NCI-H1436 treated with DMSO at 0.1 percent for 48 hours (cell line): ENCODE measurements at regions not wholly inside any gene's neighbourhood (a gene's known extent, or its start where the extent isn't known, plus 50 kb on each side); places are given as distances from the start of the nearest gene placed in this dataset.
"Not testable (repeated sequence)": the region's sequence is repeated elsewhere in the genome, so short reads cannot be mapped to it uniquely, and the experiment has no call there.

Experiments
- DNase-seq: peaks from one replicate; lab custom pipeline; 2025; lab: John Stamatoyannopoulos, UW

DNA sequence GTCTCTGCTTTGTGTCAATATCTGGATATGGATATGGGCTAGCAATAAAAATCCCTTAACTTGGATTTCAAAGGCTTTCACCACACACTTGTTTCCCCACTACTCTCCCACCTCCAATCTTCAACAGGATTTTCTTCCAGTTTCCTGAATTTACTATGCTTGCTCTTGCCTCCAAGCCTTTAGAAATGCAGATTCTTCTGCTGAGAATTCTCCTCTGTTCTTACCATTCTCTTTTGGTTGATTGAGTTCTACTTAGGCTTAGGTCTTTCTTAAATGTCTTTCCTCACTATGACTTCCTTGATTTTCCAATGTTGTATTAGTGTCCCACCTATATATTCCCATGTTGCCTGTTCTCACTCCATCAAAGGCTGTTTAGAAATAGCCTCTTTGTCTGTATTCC lies 1502.4 kb upstream of the TENM4 start:
- no peak for DNase-seq

DNA sequence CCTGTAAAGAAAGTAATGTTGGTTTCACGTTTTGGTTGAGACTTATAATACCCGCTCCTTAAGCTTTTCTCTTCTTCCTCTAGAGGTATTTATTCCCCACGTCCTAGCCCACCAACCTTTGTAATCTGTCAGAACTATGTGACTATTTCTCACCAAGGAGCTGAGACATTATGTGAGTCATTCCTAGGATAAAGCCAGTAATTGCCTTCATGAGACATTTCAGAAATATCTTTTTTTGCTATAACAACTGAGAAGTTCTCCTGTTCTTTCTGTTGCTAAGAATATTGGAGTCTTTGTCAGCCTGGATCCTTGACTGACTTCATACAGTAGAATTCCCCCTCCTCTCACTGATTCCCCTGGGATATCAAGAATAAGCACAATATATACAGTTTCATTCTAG lies 1497.0 kb upstream of the TENM4 start:
- DNase-seq: no peak

GRCh38 chr11:80930038-80930437 lies 1489.2 kb upstream of the TENM4 start:
- no peak for DNase-seq

DNA sequence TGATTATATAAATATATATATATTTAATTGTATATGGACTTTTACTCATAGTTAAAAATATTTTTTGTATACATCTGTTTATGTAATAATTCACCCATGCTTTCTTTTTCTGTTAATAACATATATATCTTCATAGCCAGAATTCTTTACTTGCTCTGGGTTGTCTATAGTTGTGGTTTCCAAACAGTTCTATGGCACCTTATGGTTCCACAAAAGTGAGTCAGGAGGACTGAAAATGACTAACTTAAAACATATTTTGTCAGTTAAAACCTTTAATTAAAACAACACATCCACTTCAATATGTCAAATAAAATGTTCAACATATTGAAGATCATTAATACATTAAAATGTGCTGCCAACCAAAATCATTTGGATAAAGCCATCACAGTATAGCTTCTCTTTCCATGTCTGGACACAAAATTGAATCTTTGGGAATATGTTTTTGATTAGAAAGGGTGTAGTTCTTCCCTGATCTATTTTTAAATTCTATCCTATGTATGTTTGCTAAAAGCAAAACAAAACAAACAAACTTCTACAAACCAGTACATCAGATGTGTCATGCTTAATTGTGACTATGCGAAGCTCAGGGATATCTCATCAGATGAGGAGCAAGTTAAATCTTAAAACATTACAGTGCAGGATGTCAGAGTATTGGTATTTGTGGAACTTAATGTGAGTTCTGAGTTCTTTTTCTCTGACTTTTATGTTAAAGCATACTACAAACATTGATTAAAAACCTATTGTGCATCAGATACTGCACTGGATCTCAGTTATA lies 1488.4 kb upstream of the TENM4 start:
- DNase-seq: no peak

DNA sequence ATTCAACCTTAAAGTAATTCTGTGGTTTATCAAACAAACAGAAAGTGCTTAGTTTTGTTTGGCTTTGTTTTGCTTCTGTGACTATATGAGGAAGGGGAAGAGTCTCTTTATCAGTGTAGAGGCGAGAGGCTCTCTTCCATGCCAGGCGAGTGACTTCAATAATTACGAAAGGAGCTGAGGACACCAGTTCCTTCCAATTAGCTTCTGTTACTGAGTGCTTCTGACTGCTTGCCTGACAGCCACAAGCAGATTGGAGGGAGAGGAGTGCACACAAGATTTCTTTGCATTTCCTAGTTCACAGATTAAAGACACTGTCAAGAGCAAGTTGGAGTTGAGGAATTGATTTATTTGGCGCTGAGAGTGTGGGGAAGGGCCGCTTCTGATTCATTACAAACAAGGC lies 1484.5 kb upstream of the TENM4 start:
- DNase-seq: no peak

GRCh38 chr11:80921310-80921709 lies 1480.5 kb upstream of the TENM4 start:
- not testable (repeated sequence) for DNase-seq

DNA sequence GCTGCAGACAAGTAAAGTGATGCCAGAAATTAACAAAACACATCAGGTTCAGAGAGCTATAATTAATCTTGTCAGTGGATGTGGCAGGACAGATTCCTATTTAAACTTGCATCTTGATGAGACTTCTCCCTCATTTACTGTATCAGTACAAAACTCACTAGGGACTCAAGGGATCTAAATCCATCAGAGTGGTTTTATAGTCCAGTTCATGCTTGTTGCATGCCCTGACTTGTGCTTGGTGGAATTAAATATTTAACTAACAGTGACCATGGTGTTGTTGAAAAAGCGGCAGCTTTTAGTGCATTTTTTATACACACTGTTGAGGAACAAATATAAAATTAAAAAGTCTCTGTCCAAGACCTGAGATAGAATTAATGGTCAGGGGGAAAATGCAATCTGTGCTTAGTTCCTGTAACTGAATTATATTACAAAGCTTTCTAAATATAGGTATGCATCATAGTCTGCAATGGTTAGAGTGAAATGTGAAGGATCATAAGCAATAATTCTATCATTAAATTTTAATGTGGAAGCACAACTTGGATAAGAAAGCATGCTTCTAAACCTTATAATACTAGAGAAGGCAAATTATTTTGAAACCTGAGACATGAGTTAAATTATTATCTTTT lies 1475.5 kb upstream of the TENM4 start:
- DNase-seq: no peak

- DNase-seq: no peak
Measured at GRCh38 chr11:80914311-80914710, 1473.5 kb upstream of the TENM4 start.

DNA sequence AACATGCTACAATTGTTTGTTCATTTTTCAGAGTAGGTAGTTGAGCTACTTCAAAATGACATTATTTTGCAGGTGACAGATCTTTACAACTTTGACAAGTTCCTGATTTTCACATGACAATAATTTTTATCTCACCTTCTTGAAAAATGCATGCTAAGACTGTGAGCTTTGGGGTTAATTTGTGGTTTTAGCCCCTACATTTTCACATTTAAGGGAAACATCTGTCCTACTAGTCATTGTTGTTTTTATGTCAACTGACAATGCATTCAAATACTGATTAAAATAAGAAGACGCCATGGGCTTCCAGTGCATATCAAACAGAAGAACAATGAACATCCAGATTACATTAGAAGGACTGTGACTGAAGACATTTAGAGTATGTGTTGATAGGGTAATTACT lies 1470.8 kb upstream of the TENM4 start:
- no peak for DNase-seq

DNA sequence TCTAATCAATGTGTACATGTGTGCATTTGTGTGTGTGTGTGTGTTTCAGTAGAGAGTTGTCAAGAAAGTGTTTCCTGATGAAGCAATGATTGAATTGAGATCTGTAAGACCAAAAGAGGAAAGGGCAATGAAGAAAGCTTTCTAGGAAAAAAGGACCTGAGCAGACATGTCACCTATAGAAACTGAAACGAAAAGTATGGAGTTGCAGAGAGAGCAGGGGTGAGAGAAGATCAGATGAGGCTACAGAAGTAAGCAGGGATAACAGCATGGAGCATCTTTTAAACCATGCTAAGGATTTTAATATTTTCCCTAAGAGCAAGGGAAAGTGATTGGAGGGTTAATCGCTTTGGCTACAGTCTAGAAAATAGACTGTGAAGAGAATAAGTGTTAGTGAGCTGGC lies 1459.4 kb upstream of the TENM4 start:
- DNase-seq: no peak

- no peak for DNase-seq
Measured at GRCh38 chr11:80899381-80899780, 1458.6 kb upstream of the TENM4 start.

DNA sequence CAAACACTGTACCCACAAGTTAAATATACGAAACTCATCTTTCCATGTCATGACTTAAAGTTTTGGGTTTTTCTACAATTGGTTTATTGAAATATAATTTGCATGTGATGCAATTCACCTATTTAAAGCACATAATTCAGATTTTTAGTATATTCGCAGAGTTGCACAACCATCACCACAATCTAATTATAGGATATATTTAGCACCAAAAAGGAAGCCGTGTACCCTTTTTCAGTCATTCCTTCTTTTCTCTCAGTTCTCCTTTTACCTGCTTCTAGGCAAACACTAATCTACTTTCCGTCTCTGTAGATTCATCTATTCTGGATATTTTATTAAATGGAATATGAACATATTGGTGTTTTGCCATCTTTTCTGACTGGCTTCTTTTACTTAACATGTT lies 1458.1 kb upstream of the TENM4 start:
- no peak for DNase-seq

- no peak for DNase-seq
Measured at GRCh38 chr11:80886684-80887083, 1445.9 kb upstream of the TENM4 start.

GRCh38 chr11:80873310-80873999 lies 1432.6 kb upstream of the TENM4 start:
- DNase-seq: no peak

DNA sequence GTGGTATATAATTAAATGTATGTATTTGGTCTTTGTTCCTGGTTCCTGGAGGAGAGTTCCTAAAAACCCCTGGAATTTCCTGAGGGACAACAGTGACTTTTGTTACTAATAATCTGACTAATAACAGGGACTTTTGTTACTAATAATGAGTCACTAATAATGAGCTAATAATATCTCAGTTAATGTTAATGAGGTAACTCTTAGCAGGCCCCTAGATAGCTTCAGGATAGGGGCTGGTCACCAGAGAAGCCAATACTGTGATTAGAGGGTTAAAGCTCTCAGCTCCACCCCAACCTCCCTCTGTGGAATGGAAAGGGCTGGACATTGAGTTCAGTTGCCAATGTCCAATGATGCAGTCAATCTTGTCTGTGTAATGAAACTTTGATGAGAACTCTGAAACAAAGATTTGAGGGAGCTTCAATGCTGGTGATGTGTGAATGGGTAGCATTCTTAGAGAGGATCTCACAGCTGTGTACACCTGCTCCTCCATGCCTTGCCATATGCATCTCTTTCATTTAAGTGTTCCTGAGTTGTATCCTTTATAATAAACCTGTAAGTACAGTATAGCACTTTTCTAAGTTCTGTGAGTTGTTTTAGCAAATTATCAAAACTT lies 1431.4 kb upstream of the TENM4 start:
- no peak for DNase-seq

GRCh38 chr11:80868831-80869230 lies 1428.0 kb upstream of the TENM4 start:
- DNase-seq: no peak

DNA sequence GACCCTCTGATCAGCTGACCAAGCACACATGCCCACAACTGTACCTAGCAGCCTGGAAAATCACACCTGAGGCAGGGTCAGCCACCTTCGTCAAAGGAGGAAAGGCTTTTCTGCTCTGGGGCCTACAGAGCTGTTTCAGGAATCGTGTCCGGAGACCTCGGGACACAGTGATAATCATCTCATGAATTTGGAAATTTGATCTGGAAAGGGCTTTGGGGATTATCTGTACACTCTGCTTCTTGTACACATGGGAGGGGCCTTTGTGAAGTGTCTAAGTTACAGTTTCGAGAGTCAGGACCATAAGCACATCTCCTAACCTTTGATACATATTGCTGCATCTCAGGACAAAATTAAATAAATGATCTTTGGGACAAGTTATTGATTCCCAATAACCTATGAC lies 1421.2 kb upstream of the TENM4 start:
- DNase-seq: no peak

DNA sequence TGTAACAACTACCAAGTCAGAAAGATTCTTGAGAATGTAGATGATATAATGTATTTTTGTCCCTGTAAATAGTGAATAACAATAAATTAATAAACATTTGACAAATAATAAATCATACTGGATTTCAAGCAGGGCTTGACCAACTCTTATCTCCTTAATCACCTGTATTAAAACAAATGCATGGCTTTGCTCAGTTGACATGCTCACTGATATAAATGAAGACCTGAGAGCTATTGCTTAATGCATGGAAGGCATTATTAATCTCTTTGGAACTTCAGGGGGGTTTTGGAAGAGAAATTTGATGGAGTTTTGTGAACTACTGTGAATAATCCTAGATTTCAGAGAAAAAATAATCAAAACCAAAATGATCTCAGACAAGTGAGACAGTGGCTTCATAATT lies 1420.4 kb upstream of the TENM4 start:
- DNase-seq: no peak

DNA sequence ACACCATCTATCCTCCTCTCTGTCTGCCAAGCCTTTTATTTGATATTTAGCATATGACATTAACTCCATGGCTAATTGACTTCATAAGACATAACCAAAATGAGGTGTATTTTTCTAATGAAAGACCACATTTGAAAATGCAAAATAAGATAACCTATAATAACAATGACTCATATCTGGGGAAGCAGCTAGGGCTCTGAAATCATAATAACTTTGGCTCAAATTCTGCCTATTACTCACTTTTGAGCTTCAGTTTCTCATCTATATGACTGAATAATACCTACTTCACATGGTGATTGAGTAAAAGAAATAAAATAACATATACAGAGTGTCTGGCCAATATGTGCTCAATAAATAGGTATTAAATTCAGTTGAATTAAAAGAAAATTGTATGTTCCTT lies 1419.8 kb upstream of the TENM4 start:
- no peak for DNase-seq

DNA sequence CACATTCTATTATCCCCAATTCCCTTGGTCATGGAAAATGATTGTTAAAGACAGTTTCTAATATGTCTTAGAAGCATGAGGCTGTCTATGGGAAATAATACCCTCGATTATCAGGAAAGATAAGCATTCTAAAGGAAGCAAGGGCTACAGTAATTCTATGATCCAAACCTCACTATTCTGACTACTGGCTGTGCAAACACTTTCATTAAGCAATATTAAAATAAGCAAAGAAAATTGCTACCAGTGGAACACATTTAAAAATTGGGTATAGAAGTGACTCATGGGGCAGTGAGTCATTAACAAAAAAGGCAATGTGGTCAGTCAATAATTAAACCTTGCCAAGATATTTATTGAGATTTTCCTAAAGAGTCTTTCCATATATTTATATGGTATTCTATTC lies 1415.2 kb upstream of the TENM4 start:
- DNase-seq: no peak

GRCh38 chr11:80855426-80855825 lies 1414.6 kb upstream of the TENM4 start:
- no peak for DNase-seq

DNA sequence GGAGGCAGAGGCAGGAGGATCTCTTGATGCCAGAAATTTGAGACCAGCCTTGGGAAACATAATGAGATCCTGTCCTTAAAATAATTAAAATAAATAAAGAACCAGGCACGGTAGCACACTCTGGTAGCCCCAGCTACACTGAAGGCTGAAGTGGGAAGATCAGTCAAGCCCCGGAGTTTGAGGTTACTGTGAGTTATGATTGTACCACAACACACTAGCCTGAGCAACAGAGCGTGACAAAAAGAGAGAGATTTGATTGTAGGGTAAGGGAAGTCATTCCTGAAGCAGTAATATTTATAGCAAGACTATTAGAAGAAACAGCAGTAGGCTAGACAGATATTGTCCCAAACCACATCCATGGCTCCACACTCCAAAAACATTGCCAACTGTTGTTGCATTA lies 1408.4 kb upstream of the TENM4 start:
- no peak for DNase-seq

DNA sequence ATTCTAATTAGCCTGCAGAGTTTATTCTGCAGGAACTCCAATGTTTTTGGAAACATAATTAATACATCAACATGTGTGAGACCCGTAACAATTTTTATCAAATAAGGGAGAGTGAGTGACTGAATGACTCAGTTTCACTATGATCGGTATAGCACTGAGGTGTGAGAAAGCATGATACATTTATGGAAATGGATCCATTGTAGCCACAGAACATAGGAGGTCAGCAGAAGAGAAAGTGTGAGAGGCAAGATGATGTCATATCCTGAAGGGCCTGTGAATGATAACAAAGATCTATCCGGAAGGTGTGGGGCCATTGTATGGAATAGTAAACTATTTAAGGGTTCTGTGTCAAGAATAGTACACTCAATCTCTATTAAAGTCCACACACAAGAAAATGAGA lies 1406.1 kb upstream of the TENM4 start:
- DNase-seq: no peak
